SK-N-SH (cell line): ENCODE measurements at regions not wholly inside any gene's neighbourhood (a gene's known extent, or its start where the extent isn't known, plus 50 kb on each side); places are given as distances from the start of the nearest gene placed in this dataset.
A peak's percentile ranks its signal among the peaks of the same experiment; 100 is the strongest.
"Not testable (repeated sequence)": the region's sequence is repeated elsewhere in the genome, so short reads cannot be mapped to it uniquely, and the experiment has no call there.

Experiments used
- CTCF ChIA-PET: fragments of 300-600, 350-600 bp; formaldehyde crosslinking; extraction: SDS; loops from one replicate; lab custom pipeline; 2021; lab: Yijun Ruan, JAX
- POLR2A ChIA-PET: fragments of 350-600 bp; sonication (Branson Sonifier 250); formaldehyde crosslinking; extraction: SDS; loops from one replicate; lab custom pipeline; 2020; ENCODE audit warnings: antibody characterized with exemption, inconsistent platforms; lab: Yijun Ruan, JAX
- DNase-seq: peaks from one replicate; pipeline ENCODE4 v3.0.0; 2012
- H2AFZ ChIP-seq: fragments of 200-600 bp; sonication (generic); 2 replicates; pipeline ENCODE4 v1.8.1; 2016; ENCODE audit warnings: antibody characterized with exemption, mild to moderate bottlenecking, low read depth
- H3F3A ChIP-seq: fragments of 200-600 bp; sonication (generic); replicated peaks from 2 replicates; pipeline ENCODE3; 2016; ENCODE audit warnings: antibody characterized with exemption, mild to moderate bottlenecking; ENCODE audit not compliant: insufficient read depth
- H3K27ac ChIP-seq, 2 experiments: fragments of 200-500 bp in 1 of 2; fragments of 200-600 bp in 1 of 2; sonication (Bioruptor generic) in 1 of 2; sonication (generic), shearing (Covaris generic) in 1 of 2; 2 replicates each; pipeline versions ENCODE4 v1.5.1 to v1.6.1; 2014 to 2016; ENCODE audit warnings: low read depth in 2 of 2, inconsistent platforms in 1 of 2, low read length in 1 of 2, mild to moderate bottlenecking in 1 of 2, mixed read lengths in 1 of 2
- H3K27me3 ChIP-seq: fragments of 200-600 bp; sonication (generic), shearing (Covaris generic); 2 replicates; pipeline ENCODE4 v1.6.1; 2016; ENCODE audit warnings: mixed run types; ENCODE audit not compliant: insufficient read depth
- H3K36me3 ChIP-seq, 2 experiments: fragments of 200-500 bp in 1 of 2; fragments of 200-600 bp in 1 of 2; sonication (Bioruptor generic) in 1 of 2; sonication (generic) in 1 of 2; replicated peaks in 1 of 2; 2 replicates each; pipeline versions ENCODE3 to v1.5.1; 2014 to 2016; ENCODE audit warnings: low read length in 1 of 2, mild to moderate bottlenecking in 1 of 2; ENCODE audit not compliant: insufficient read depth in 2 of 2, control insufficient read depth in 1 of 2
- H3K4me1 ChIP-seq, 2 experiments: fragments of 200-500 bp in 1 of 2; fragments of 200-600 bp in 1 of 2; sonication (Bioruptor generic) in 1 of 2; sonication (generic), shearing (Covaris generic) in 1 of 2; 2 replicates each; pipeline versions ENCODE4 v1.5.1 to v1.6.1; 2014 to 2016; ENCODE audit warnings: low read depth in 1 of 2, low read length in 1 of 2, mixed run types in 1 of 2; ENCODE audit not compliant: insufficient read depth in 2 of 2, control insufficient read depth in 1 of 2
- H3K4me2 ChIP-seq: fragments of 200-600 bp; sonication (generic), shearing (Covaris generic); 2 replicates; pipeline ENCODE4 v1.6.1; 2017; ENCODE audit warnings: mixed run types
- H3K4me3 ChIP-seq, 2 experiments: fragments of 200-500 bp in 1 of 2; fragments of 200-600 bp in 1 of 2; sonication (Bioruptor generic) in 1 of 2; sonication (generic), shearing (Covaris generic) in 1 of 2; 2 replicates each; pipeline versions ENCODE4 v1.5.1 to v1.8.1; 2014 to 2016; ENCODE audit warnings: low read depth in 2 of 2, inconsistent platforms in 1 of 2, low read length in 1 of 2, mild to moderate bottlenecking in 1 of 2, mixed read lengths in 1 of 2, moderate library complexity in 1 of 2
- H3K79me2 ChIP-seq: fragments of 200-600 bp; sonication (generic); 2 replicates; pipeline ENCODE4 v1.8.1; 2017; ENCODE audit warnings: mild to moderate bottlenecking; ENCODE audit not compliant: insufficient read depth
- H3K9ac ChIP-seq: fragments of 200-600 bp; sonication (generic); 2 replicates; pipeline ENCODE4 v1.6.1; 2017; ENCODE audit warnings: mixed run types
- H3K9me2 ChIP-seq: fragments of 200-600 bp; sonication (generic); 2 replicates; pipeline ENCODE4 v1.6.1; 2017; ENCODE audit warnings: mixed run types
- H3K9me3 ChIP-seq: fragments of 200-600 bp; sonication (generic); 2 replicates; pipeline ENCODE4 v1.6.1; 2017; ENCODE audit warnings: mixed run types, mild to moderate bottlenecking, moderate library complexity
- H4K20me1 ChIP-seq: fragments of 200-600 bp; sonication (generic); 2 replicates; pipeline ENCODE4 v1.6.1; 2017; ENCODE audit warnings: mild to moderate bottlenecking, mixed run types; ENCODE audit not compliant: insufficient read depth
- EP300 ChIP-seq, 2 experiments: IDR thresholded peaks; 2 replicates each; pipeline versions ENCODE4 v1.4.0 to v1.6.1; 2012; ENCODE audit warnings: borderline replicate concordance in 1 of 2, low read depth in 1 of 2, low read length in 1 of 2
- FOSL2 ChIP-seq: IDR thresholded peaks from 2 replicates; pipeline ENCODE4 v1.4.0; 2012; ENCODE audit warnings: low read depth, mild to moderate bottlenecking, moderate library complexity, borderline replicate concordance
- NRF1 ChIP-seq: IDR thresholded peaks from 2 replicates; pipeline ENCODE4 v1.6.1; 2012; ENCODE audit warnings: low read depth, mild to moderate bottlenecking, low read length
- RAD21 ChIP-seq: IDR thresholded peaks from 2 replicates; pipeline ENCODE4 v1.6.1; 2012; ENCODE audit warnings: mild to moderate bottlenecking, low read length
- WGBS: methylation state at CpG from one replicate; pipeline ENCODE4 v1.1.6; 2017; ENCODE audit warnings: low lambda C conversion rate; 5-methylcytosine and 5-hydroxymethylcytosine counted together

DNA sequence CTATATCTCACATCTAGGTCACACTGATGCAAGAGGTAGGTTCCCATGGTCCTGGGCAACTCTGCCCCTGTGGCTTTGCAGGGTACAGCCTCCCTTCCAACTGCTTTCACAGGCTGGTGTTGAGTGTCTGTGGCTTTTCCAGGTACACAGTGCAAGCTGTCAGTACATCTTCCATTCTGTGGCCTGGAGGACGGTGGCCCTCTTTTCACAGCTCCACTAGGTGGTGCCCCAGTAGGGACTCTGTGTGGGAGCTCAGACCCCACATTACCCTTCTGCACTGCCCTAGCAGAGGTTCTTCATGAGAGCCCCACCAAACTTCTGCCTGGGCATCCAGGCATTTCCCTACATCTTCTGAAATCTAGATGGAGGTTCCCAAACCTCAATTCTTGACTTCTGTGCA, 547.4 kb upstream of the RAG2 start:
- H3K4me2 ChIP-seq, H3K9me3 ChIP-seq, H3K79me2 ChIP-seq, H3K9me2 ChIP-seq, H3K36me3 ChIP-seq, H3K9ac ChIP-seq, H3K27ac ChIP-seq, DNase-seq, H3F3A ChIP-seq, H3K4me1 ChIP-seq, POLR2A ChIA-PET, H4K20me1 ChIP-seq, H3K4me3 ChIP-seq, CTCF ChIA-PET, H3K27me3 ChIP-seq, H2AFZ ChIP-seq: not testable (repeated sequence)
- no CpG with 5 or more reads among the region's 1 CpG for WGBS

GRCh38 chr11:37142591-37142990, 544.6 kb upstream of the RAG2 start:
- H3K4me2 ChIP-seq = no peak overlapping the region
- no peak overlapping the region for H2AFZ ChIP-seq
- H3K9me2 ChIP-seq = no peaks in the 10 kb centered on the region

DNA sequence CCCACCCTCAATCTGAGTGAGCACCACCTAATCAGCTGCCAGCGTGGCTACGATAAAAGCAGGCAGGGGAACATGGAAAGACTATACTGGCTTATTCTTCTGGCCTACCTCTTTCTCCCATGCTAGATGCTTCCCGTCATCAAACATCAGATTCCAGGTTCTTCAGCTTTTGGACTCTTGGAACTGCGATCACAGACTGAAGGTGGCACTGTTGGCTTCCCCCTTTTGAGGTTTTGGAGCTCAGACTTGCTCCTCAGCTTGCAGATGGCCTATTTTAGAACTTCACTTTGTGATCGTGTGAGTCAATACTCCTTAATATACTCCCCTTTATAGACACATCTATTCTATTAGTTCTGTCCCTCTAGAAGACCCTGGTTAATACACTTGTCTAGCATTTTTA, 543.7 kb upstream of the RAG2 start:
- H3K9me2 ChIP-seq = no peaks in the 10 kb centered on the region
- no peaks in the 10 kb centered on the region for H4K20me1 ChIP-seq
- no peaks in the 10 kb centered on the region for H3K9me3 ChIP-seq
- no peaks in the 10 kb centered on the region; a peak in 1 of 4 replicates for H3K4me1 ChIP-seq
- H3K79me2 ChIP-seq = no peaks in the 10 kb centered on the region
- no peaks in the 10 kb centered on the region for H3K27me3 ChIP-seq
- WGBS = 29% methylated on average over 5 of the region's 5 CpGs
- no peak overlapping the region for H3K9ac ChIP-seq
- H3K27ac ChIP-seq = no peak overlapping the region
- H2AFZ ChIP-seq = no peak overlapping the region
- H3K36me3 ChIP-seq = no peaks in the 10 kb centered on the region
- ChIA-PET POLR2A (no interaction called here), CTCF (no interaction called here)
- no peaks in the 10 kb centered on the region for H3F3A ChIP-seq
- TF ChIP-seq EP300 (IDR thresholded peaks at IDR 0.05; ENCODE audit: borderline replicate concordance in 1 of 2, low read depth in 1 of 2, low read length in 1 of 2) = no peak
- TF ChIP-seq RAD21 = peak; percentile 4; the same call in 1 of the 2 replicates
- no peak for DNase-seq
- H3K4me2 ChIP-seq = no peak overlapping the region
- H3K4me3 ChIP-seq = no peak overlapping the region

More at GRCh38 chr11:37142591-37142990, 544.6 kb upstream of the RAG2 start:
- no peaks in the 10 kb centered on the region; a peak in 1 of 4 replicates for H3K4me1 ChIP-seq
- no peaks in the 10 kb centered on the region for H4K20me1 ChIP-seq
- H3K27ac ChIP-seq = no peak overlapping the region
- ChIA-PET POLR2A (no interaction called here), CTCF (no interaction called here)
- H3K36me3 ChIP-seq = no peaks in the 10 kb centered on the region
- no peaks in the 10 kb centered on the region for H3K9me3 ChIP-seq
- DNase-seq = no peak
- H3K79me2 ChIP-seq = no peaks in the 10 kb centered on the region
- H3F3A ChIP-seq = no peaks in the 10 kb centered on the region
- TF ChIP-seq NRF1 (no peak), FOSL2 (no peak)
- H3K27me3 ChIP-seq = no peaks in the 10 kb centered on the region
- H3K4me3 ChIP-seq = no peak overlapping the region
- no peak overlapping the region for H3K9ac ChIP-seq

DNA sequence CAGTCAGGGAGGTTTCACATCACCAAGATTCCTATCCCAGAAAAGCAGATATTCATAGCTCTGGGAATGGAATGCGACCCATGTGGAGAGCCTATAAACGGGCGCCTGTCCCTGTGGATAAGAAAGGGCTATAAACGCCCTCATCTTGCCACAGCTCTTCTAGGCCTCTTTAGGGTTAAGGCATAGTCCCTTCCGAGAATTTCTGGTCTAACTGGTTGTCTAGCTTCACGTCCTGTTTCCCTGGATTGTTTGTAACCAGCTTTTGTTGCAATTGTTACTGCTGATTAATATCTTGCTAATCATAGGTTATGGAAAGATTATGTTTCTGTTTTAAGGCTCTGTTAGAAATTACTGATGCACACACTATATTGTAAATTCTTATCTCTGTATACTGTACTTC, 537.6 kb upstream of the RAG2 start:
- DNase-seq, H3K79me2 ChIP-seq, H3K4me1 ChIP-seq, H3K9me2 ChIP-seq, H3K4me3 ChIP-seq, H2AFZ ChIP-seq, H3K4me2 ChIP-seq, H3K27ac ChIP-seq, H3K9me3 ChIP-seq, POLR2A ChIA-PET, H4K20me1 ChIP-seq, CTCF ChIA-PET, H3K36me3 ChIP-seq, H3K27me3 ChIP-seq, H3F3A ChIP-seq, H3K9ac ChIP-seq: not testable (repeated sequence)
- 48% methylated on average over 6 of the region's 6 CpGs for WGBS
